ACC112 (cell line): ENCODE measurements at regions not wholly inside any gene's neighbourhood (a gene's known extent, or its start where the extent isn't known, plus 50 kb on each side); places are given as distances from the start of the nearest gene placed in this dataset.

ENCODE experiments used
- H2AFZ ChIP-seq: fragments of 200-600 bp; sonication (generic); one replicate; pipeline ENCODE4 v1.6.0; 2017; ENCODE audit warnings: antibody characterized with exemption, low read length; ENCODE audit not compliant: unreplicated experiment
- H3K27ac ChIP-seq: fragments of 200-600 bp; sonication (generic); 2 replicates; pipeline ENCODE4 v1.5.1; 2014; ENCODE audit warnings: low read depth, mild to moderate bottlenecking, antibody characterized with exemption, low read length, moderate library complexity
- H3K27me3 ChIP-seq: fragments of 200-600 bp; sonication (generic); 2 replicates; pipeline ENCODE4 v1.6.1; 2014; ENCODE audit warnings: mild to moderate bottlenecking, antibody characterized with exemption, low read length, moderate library complexity, mixed read lengths; ENCODE audit not compliant: insufficient read depth
- H3K36me3 ChIP-seq: fragments of 200-600 bp; sonication (generic); 2 replicates; pipeline ENCODE4 v1.6.1; 2016; ENCODE audit warnings: mild to moderate bottlenecking, antibody characterized with exemption, low read length, moderate library complexity, mixed read lengths; ENCODE audit not compliant: insufficient read depth
- H3K4me1 ChIP-seq: fragments of 200-600 bp; sonication (generic); one replicate; pipeline ENCODE4 v1.6.1; 2016; ENCODE audit warnings: low read length, mixed read lengths; ENCODE audit not compliant: insufficient read depth, unreplicated experiment, control insufficient read depth
- H3K4me3 ChIP-seq: fragments of 200-600 bp; sonication (generic); 2 replicates; pipeline ENCODE4 v1.5.1; 2014; ENCODE audit warnings: mild to moderate bottlenecking, low read depth, low read length
- H3K79me2 ChIP-seq: fragments of 200-600 bp; sonication (generic); one replicate; pipeline ENCODE4 v1.6.0; 2016; ENCODE audit warnings: low read length; ENCODE audit not compliant: control insufficient read depth, unreplicated experiment, insufficient read depth

GRCh38 chr1:214953901-214954616, 128.5 kb upstream of the KCNK2 start:
- Histone ChIP-seq H3K4me3 (no peak overlapping the region), H3K36me3 (peaks cover 5% of the 10 kb centered on the region), H3K27ac (no peak overlapping the region), H3K4me1 (peaks cover 23% of the 10 kb centered on the region), H2AFZ (peak overlapping the region; percentile 53), H3K79me2 (no peaks in the 10 kb centered on the region), H3K27me3 (no peaks in the 10 kb centered on the region)

- Histone ChIP-seq H3K4me1 (peaks cover 23% of the 10 kb centered on the region), H3K27me3 (no peaks in the 10 kb centered on the region), H3K79me2 (no peaks in the 10 kb centered on the region), H3K4me3 (no peak overlapping the region), H3K36me3 (peaks cover 5% of the 10 kb centered on the region), H3K27ac (no peak overlapping the region), H2AFZ (no peak overlapping the region)
Measured at GRCh38 chr1:214954617-214954949, 128.0 kb upstream of the KCNK2 start.

GRCh38 chr1:214957330-214958137, 125.0 kb upstream of the KCNK2 start:
- Histone ChIP-seq H3K79me2 (no peaks in the 10 kb centered on the region), H3K27me3 (no peaks in the 10 kb centered on the region), H3K27ac (peak overlapping the region; percentile 96), H2AFZ (peak overlapping the region; percentile 10), H3K4me1 (peaks cover 23% of the 10 kb centered on the region), H3K4me3 (peak overlapping the region; percentile 48), H3K36me3 (peaks cover 5% of the 10 kb centered on the region)

- H3K27ac ChIP-seq, result peak overlapping the region; percentile 96
- peak overlapping the region; percentile 48; the same call in 1 of the 2 replicates for H3K4me3 ChIP-seq
- H3K36me3 ChIP-seq, result peaks cover 5% of the 10 kb centered on the region
- H3K27me3 ChIP-seq, result no peaks in the 10 kb centered on the region
- peaks cover 23% of the 10 kb centered on the region for H3K4me1 ChIP-seq
- peak overlapping the region; percentile 10 for H2AFZ ChIP-seq
- H3K79me2 ChIP-seq, result no peaks in the 10 kb centered on the region
Measured at GRCh38 chr1:214958486-214958885, 124.1 kb upstream of the KCNK2 start.

GRCh38 chr1:214966346-214966745, 116.2 kb upstream of the KCNK2 start:
- Histone ChIP-seq H3K4me1 (peaks cover 8% of the 10 kb centered on the region), H3K27me3 (no peaks in the 10 kb centered on the region), H3K4me3 (no peak overlapping the region), H3K79me2 (no peaks in the 10 kb centered on the region), H2AFZ (no peak overlapping the region), H3K36me3 (no peaks in the 10 kb centered on the region), H3K27ac (no peak overlapping the region)

- Histone ChIP-seq H3K4me1 (peaks cover 8% of the 10 kb centered on the region), H3K27ac (no peak overlapping the region), H3K36me3 (no peaks in the 10 kb centered on the region), H2AFZ (peak overlapping the region; percentile 17), H3K27me3 (no peaks in the 10 kb centered on the region), H3K4me3 (no peak overlapping the region), H3K79me2 (no peaks in the 10 kb centered on the region)
Measured at GRCh38 chr1:214967865-214968575, 114.5 kb upstream of the KCNK2 start.

GRCh38 chr1:214970016-214970415, 112.5 kb upstream of the KCNK2 start:
- Histone ChIP-seq H3K4me1 (peaks cover 8% of the 10 kb centered on the region), H3K27ac (no peak overlapping the region), H3K27me3 (no peaks in the 10 kb centered on the region), H2AFZ (no peak overlapping the region), H3K4me3 (no peak overlapping the region), H3K36me3 (no peaks in the 10 kb centered on the region), H3K79me2 (no peaks in the 10 kb centered on the region)

- H2AFZ ChIP-seq, result no peak overlapping the region
- no peaks in the 10 kb centered on the region for H3K36me3 ChIP-seq
- H3K4me3 ChIP-seq, result no peak overlapping the region
- H3K4me1 ChIP-seq, result peaks cover 8% of the 10 kb centered on the region
- H3K27ac ChIP-seq, result no peak overlapping the region
- H3K79me2 ChIP-seq, result no peaks in the 10 kb centered on the region
- H3K27me3 ChIP-seq, result no peaks in the 10 kb centered on the region
Measured at GRCh38 chr1:214971071-214971470, 111.5 kb upstream of the KCNK2 start.

- H3K27ac ChIP-seq, result no peak overlapping the region
- no peaks in the 10 kb centered on the region for H3K36me3 ChIP-seq
- H3K79me2 ChIP-seq, result no peaks in the 10 kb centered on the region
- no peak overlapping the region for H2AFZ ChIP-seq
- H3K4me1 ChIP-seq, result no peaks in the 10 kb centered on the region
- H3K27me3 ChIP-seq, result no peaks in the 10 kb centered on the region
- H3K4me3 ChIP-seq, result no peak overlapping the region
Measured at GRCh38 chr1:214974002-214974401, 108.5 kb upstream of the KCNK2 start.

- no peaks in the 10 kb centered on the region for H3K27me3 ChIP-seq
- no peaks in the 10 kb centered on the region for H3K36me3 ChIP-seq
- H3K4me3 ChIP-seq, result no peak overlapping the region
- H3K27ac ChIP-seq, result no peak overlapping the region
- H2AFZ ChIP-seq, result no peak overlapping the region
- no peaks in the 10 kb centered on the region for H3K4me1 ChIP-seq
- H3K79me2 ChIP-seq, result no peaks in the 10 kb centered on the region
Measured at GRCh38 chr1:214976665-214977064, 105.9 kb upstream of the KCNK2 start.
